GM23338 (cell line): ENCODE measurements at regions not wholly inside any gene's neighbourhood (a gene's known extent, or its start where the extent isn't known, plus 50 kb on each side); places are given as distances from the start of the nearest gene placed in this dataset.

ENCODE experiments used
- ATAC-seq: fragments of 200-7000 bp; cut with Tn5 transposase; 3 replicates; pipeline ENCODE4 v1.9.1; 2020
- DNase-seq: peaks from one replicate; pipeline ENCODE4 v3.0.0-alpha.2; 2015; ENCODE audit warnings: low spot score
- H2AFZ ChIP-seq: fragments of 200-600 bp; sonication (generic); 2 replicates; pipeline ENCODE4 v1.8.0; 2016; ENCODE audit warnings: antibody characterized with exemption, mild to moderate bottlenecking, moderate library complexity
- H3F3A ChIP-seq: fragments of 200-600 bp; sonication (generic); replicated peaks from 2 replicates; pipeline ENCODE4 v1.8.0; 2017; ENCODE audit warnings: antibody characterized with exemption, mixed run types, low read depth
- H3K27ac ChIP-seq: fragments of 200-600 bp; sonication (generic); 2 replicates; pipeline ENCODE4 v1.6.1; 2016; ENCODE audit warnings: low read depth
- H3K27me3 ChIP-seq: fragments of 200-600 bp; sonication (generic); 2 replicates; pipeline ENCODE4 v1.8.0; 2016; ENCODE audit warnings: mild to moderate bottlenecking, mixed run types, moderate library complexity; ENCODE audit not compliant: insufficient read depth
- H3K36me3 ChIP-seq: fragments of 200-600 bp; sonication (generic); 2 replicates; pipeline ENCODE4 v1.8.0; 2016; ENCODE audit warnings: mild to moderate bottlenecking; ENCODE audit not compliant: insufficient read depth
- H3K4me1 ChIP-seq: fragments of 200-600 bp; sonication (generic); 2 replicates; pipeline ENCODE4 v1.8.0; 2016; ENCODE audit warnings: mild to moderate bottlenecking, moderate library complexity; ENCODE audit not compliant: insufficient read depth
- H3K4me2 ChIP-seq: fragments of 200-600 bp; sonication (generic); 2 replicates; pipeline ENCODE4 v1.7.1; 2017; ENCODE audit warnings: mixed run types
- H3K4me3 ChIP-seq: fragments of 200-600 bp; sonication (generic); 2 replicates; pipeline ENCODE4 v1.6.1; 2016; ENCODE audit warnings: mixed run types
- H3K79me2 ChIP-seq: fragments of 200-600 bp; sonication (generic); replicated peaks from 2 replicates; pipeline ENCODE4 v1.8.0; 2017; ENCODE audit warnings: mild to moderate bottlenecking; ENCODE audit not compliant: insufficient read depth
- H3K9me2 ChIP-seq: fragments of 200-600 bp; sonication (generic); 2 replicates; pipeline ENCODE4 v1.8.0; 2017; ENCODE audit not compliant: insufficient read depth
- H4K20me1 ChIP-seq: fragments of 200-600 bp; sonication (generic); replicated peaks from 2 replicates; pipeline ENCODE4 v1.8.0; 2017; ENCODE audit warnings: mild to moderate bottlenecking; ENCODE audit not compliant: insufficient read depth
- H3K27ac Mint-ChIP-seq: 2 replicates; pipeline ENCODE4 v1.8.0; 2020; ENCODE audit warnings: inconsistent platforms, mild to moderate bottlenecking, moderate library complexity, mixed read lengths
- H3K27me3 Mint-ChIP-seq: 3 replicates; pipeline ENCODE4 v1.8.0; 2022; ENCODE audit warnings: low read depth, mild to moderate bottlenecking, moderate library complexity, mixed read lengths, inconsistent platforms; ENCODE audit not compliant: insufficient read depth, poor library complexity
- H3K36me3 Mint-ChIP-seq: 3 replicates; pipeline ENCODE4 v1.8.0; 2021; ENCODE audit warnings: low read depth, mild to moderate bottlenecking, inconsistent platforms, moderate library complexity, mixed read lengths
- H3K4me1 Mint-ChIP-seq: 3 replicates; pipeline ENCODE4 v1.8.0; 2020; ENCODE audit warnings: mild to moderate bottlenecking, inconsistent platforms, mixed read lengths
- H3K4me3 Mint-ChIP-seq: 3 replicates; pipeline ENCODE4 v1.8.0; 2021; ENCODE audit warnings: moderate library complexity, mild to moderate bottlenecking, inconsistent platforms, mixed read lengths
- H3K9me3 Mint-ChIP-seq: 3 replicates; pipeline ENCODE4 v1.8.0; 2020; ENCODE audit warnings: moderate library complexity, mild to moderate bottlenecking, inconsistent platforms, mixed read lengths
- CREB1 ChIP-seq: fragments of 250-450 bp; sonication (Bioruptor Pico); IDR thresholded peaks from 2 replicates; pipeline ENCODE4 v1.5.0; 2020; ENCODE audit warnings: low read depth, mild to moderate bottlenecking, moderate library complexity
- ETS1 ChIP-seq: IDR thresholded peaks from 2 replicates; pipeline ENCODE4 v1.6.1; 2016; ENCODE audit warnings: antibody characterized with exemption
- EZH2 ChIP-seq: fragments of 200-600 bp; sonication (generic); IDR thresholded peaks from one replicate; pipeline ENCODE4 v1.8.0; 2017; ENCODE audit warnings: antibody characterized with exemption, mild to moderate bottlenecking, low read depth; ENCODE audit not compliant: unreplicated experiment
- EZH2phosphoT487 ChIP-seq: fragments of 200-600 bp; sonication (generic); IDR thresholded peaks from one replicate; pipeline ENCODE4 v1.8.1; 2018; ENCODE audit warnings: antibody characterized with exemption; ENCODE audit not compliant: unreplicated experiment
- NANOG ChIP-seq: IDR thresholded peaks from 2 replicates; pipeline ENCODE4 v1.6.1; 2016; ENCODE audit warnings: antibody characterized with exemption, borderline replicate concordance
- POLR2AphosphoS5 ChIP-seq: IDR thresholded peaks from 2 replicates; pipeline ENCODE4 v1.6.1; 2016; ENCODE audit warnings: antibody characterized with exemption, low read depth
- STAT1 ChIP-seq: IDR thresholded peaks from one replicate; pipeline ENCODE4 v1.6.1; 2016; ENCODE audit warnings: antibody characterized with exemption; ENCODE audit not compliant: unreplicated experiment
- ZNF331 ChIP-seq: fragments of 250-450 bp; sonication (Bioruptor Pico); IDR thresholded peaks from 2 replicates; pipeline ENCODE4 v1.5.0; 2020; ENCODE audit warnings: low read depth, mild to moderate bottlenecking, moderate library complexity
- TF ChIP-seq, protein P1 (sequence below), 2 experiments: fragments of 200-600 bp in 1 of 2; sonication (generic) in 1 of 2; conservative IDR thresholded peaks; 2 replicates each; pipeline versions ENCODE4 v1.5.1 to v1.6.1; 2016 to 2017; ENCODE audit warnings: antibody characterized with exemption in 2 of 2, low read depth in 2 of 2, mild to moderate bottlenecking in 2 of 2, moderate library complexity in 1 of 2

DNA sequence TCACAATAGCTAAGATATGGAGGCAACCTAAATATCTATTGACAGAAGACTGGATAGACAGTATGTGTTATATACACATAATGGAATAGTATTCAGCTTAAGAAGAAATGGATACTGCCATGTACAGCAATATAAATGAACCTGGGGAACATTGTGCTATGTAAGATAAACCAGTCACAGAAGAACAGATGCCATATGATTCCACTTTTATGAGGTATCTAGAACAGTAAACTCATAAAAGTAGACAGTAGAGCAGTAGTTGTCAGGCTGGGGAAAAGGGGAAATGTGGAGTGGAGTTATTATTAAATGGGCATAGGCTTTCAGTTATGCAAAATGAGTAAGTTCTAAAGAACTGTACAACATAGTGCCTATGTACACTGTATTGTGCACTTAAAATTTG lies 1055.7 kb upstream of the TMEFF2 start (continued):
- TF ChIP-seq, protein P1, sequence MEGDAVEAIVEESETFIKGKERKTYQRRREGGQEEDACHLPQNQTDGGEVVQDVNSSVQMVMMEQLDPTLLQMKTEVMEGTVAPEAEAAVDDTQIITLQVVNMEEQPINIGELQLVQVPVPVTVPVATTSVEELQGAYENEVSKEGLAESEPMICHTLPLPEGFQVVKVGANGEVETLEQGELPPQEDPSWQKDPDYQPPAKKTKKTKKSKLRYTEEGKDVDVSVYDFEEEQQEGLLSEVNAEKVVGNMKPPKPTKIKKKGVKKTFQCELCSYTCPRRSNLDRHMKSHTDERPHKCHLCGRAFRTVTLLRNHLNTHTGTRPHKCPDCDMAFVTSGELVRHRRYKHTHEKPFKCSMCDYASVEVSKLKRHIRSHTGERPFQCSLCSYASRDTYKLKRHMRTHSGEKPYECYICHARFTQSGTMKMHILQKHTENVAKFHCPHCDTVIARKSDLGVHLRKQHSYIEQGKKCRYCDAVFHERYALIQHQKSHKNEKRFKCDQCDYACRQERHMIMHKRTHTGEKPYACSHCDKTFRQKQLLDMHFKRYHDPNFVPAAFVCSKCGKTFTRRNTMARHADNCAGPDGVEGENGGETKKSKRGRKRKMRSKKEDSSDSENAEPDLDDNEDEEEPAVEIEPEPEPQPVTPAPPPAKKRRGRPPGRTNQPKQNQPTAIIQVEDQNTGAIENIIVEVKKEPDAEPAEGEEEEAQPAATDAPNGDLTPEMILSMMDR (conservative IDR thresholded peaks at IDR 0.05; ENCODE audit: low read depth in 2 of 2): no peak
- TF ChIP-seq NANOG (no peak), CREB1 (CRISPR knock-in tag) (no peak), EZH2phosphoT487 (no peak), ETS1 (no peak), EZH2 (no peak), POLR2AphosphoS5 (no peak), STAT1 (no peak)

DNA sequence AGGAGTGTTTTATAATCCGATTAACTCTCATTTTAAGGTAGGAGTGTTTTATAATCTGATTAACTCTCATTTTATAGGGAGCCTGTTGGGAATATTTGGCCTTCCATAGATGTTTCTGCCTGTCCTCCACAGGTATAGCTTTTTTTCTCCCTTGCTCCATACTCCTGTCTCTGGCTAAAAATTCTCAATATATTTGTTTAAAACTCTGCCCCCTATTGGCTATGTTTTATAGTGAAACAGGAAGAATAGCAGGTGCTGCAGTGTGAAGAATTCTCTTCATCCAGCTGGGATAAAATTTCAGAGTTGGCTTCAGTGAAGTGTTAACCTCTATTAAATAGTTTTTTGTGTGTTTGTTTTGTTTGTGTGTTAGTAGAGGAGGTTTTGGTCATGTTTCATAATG lies 1046.0 kb upstream of the TMEFF2 start:
- no peaks in the 10 kb centered on the region for H3K27me3 ChIP-seq
- Mint-ChIP-seq H3K4me1 (no peaks in the 10 kb centered on the region), H3K27ac (no peak overlapping the region), H3K27me3 (no peaks in the 10 kb centered on the region), H3K9me3 (no peaks in the 10 kb centered on the region), H3K4me3 (no peak overlapping the region), H3K36me3 (no peaks in the 10 kb centered on the region)
- TF ChIP-seq, protein P1 (conservative IDR thresholded peaks at IDR 0.05; ENCODE audit: low read depth in 2 of 2): peak; percentile 53 to 72
- TF ChIP-seq POLR2AphosphoS5: no peak
- no peak for TF ChIP-seq NANOG
- no peak for TF ChIP-seq ETS1
- no peak for TF ChIP-seq ZNF331
- H3K4me1 ChIP-seq: no peaks in the 10 kb centered on the region
- no peak overlapping the region for H2AFZ ChIP-seq
- H3F3A ChIP-seq: no peaks in the 10 kb centered on the region
- DNase-seq (peak; percentile 82), ATAC-seq (peak; percentile 73)
- H3K4me3 ChIP-seq: no peak overlapping the region
- no peaks in the 10 kb centered on the region for H3K79me2 ChIP-seq
- no peak overlapping the region for H3K27ac ChIP-seq
- H3K4me2 ChIP-seq: no peak overlapping the region
- no peaks in the 10 kb centered on the region for H4K20me1 ChIP-seq
- no peaks in the 10 kb centered on the region for H3K9me2 ChIP-seq
- no peaks in the 10 kb centered on the region for H3K36me3 ChIP-seq
